GM06990 (cell line): ENCODE measurements at regions not wholly inside any gene's neighbourhood (a gene's known extent, or its start where the extent isn't known, plus 50 kb on each side); places are given as distances from the start of the nearest gene placed in this dataset.

ENCODE experiments used
- DNase-seq: peaks from one replicate; pipeline ENCODE4 v3.0.0-alpha.2; 2011; ENCODE audit not compliant: insufficient read length; ENCODE audit errors: extremely low read depth
- H3K27me3 ChIP-seq: replicated peaks from 2 replicates; pipeline ENCODE4 v1.6.0; 2011; ENCODE audit warnings: low read length; ENCODE audit not compliant: control insufficient read depth, insufficient read depth
- H3K36me3 ChIP-seq: 2 replicates; pipeline ENCODE4 v1.5.1; 2011; ENCODE audit warnings: low read length; ENCODE audit not compliant: control insufficient read depth, insufficient read depth
- H3K4me3 ChIP-seq: replicated peaks from 2 replicates; pipeline ENCODE4 v1.5.1; 2011; ENCODE audit warnings: low read depth, mild to moderate bottlenecking, control low read depth, low read length
- TF ChIP-seq, protein P1 (sequence below): IDR thresholded peaks from 2 replicates; pipeline ENCODE4 v1.5.1; 2011; ENCODE audit warnings: low read length, control low read depth, mild to moderate bottlenecking, inconsistent platforms; ENCODE audit not compliant: insufficient read depth, poor library complexity, severe bottlenecking

DNA sequence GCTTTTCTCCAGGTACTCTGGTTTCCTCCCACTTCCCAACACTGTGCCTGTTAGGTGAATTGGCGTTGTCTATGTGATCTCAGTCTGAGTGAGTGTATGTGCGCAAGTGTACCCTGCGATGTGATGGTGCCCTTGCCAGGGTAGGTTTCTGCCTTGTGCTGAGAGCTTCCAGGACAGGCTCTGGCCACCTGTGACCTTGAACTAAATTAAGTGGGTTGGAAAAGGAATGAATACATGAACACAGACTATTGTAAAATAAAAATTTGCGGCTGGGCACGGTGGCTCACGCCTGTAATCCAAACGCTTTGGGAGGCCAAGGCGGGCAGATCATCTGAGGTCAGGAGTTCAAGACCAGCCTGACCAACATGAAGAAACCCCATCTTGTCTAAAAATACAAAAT is 678.0 kb downstream of the DHX35 start:
- TF ChIP-seq, protein P1, sequence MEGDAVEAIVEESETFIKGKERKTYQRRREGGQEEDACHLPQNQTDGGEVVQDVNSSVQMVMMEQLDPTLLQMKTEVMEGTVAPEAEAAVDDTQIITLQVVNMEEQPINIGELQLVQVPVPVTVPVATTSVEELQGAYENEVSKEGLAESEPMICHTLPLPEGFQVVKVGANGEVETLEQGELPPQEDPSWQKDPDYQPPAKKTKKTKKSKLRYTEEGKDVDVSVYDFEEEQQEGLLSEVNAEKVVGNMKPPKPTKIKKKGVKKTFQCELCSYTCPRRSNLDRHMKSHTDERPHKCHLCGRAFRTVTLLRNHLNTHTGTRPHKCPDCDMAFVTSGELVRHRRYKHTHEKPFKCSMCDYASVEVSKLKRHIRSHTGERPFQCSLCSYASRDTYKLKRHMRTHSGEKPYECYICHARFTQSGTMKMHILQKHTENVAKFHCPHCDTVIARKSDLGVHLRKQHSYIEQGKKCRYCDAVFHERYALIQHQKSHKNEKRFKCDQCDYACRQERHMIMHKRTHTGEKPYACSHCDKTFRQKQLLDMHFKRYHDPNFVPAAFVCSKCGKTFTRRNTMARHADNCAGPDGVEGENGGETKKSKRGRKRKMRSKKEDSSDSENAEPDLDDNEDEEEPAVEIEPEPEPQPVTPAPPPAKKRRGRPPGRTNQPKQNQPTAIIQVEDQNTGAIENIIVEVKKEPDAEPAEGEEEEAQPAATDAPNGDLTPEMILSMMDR, result no peak
- DNase-seq, result no peak
- no peaks in the 10 kb centered on the region for H3K36me3 ChIP-seq
- H3K27me3 ChIP-seq, result no peaks in the 10 kb centered on the region
- H3K4me3 ChIP-seq, result no peak overlapping the region

DNA sequence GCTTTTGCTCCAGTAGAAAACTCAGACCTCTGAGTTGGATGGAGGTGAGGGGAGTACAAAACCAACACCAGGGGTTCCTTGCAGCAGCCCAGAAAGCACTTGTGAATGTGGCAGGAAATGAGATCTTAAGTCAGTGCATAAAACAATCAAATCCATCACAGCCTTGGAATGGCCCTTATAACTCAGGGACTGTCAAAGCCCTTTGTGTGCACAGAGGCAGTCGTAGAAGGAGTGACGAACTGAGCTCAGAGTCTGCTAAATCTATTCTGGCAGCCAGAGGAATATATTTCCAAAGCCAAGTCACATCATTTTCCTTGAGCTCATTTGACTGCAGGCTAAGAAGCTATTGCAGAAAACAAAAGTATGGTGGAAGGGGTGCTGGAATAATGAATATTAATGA is 676.6 kb downstream of the DHX35 start:
- no peaks in the 10 kb centered on the region for H3K27me3 ChIP-seq
- H3K36me3 ChIP-seq, result no peaks in the 10 kb centered on the region
- H3K4me3 ChIP-seq, result no peak overlapping the region
- DNase-seq, result no peak
- TF ChIP-seq, protein P1, result no peak

DNA sequence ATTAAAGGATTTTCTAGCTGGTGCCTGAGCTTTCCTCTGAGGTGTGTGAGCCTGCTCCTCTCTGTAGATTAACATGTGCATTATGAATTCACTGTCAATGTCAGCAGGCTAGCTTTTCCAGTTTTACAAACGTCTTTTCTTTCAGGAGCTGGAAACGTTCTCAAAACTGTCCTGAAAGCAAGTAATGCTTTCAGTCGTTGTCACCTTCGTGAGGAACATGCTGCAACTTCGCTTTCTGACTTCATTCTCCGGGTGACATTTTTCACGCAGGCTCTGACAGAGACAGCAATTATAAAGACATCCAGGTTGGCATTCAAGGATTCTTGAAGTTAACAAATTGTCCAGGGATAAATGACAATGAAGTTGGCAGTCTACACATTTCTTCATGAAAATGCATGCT is 671.5 kb downstream of the DHX35 start:
- H3K27me3 ChIP-seq, result no peaks in the 10 kb centered on the region
- H3K4me3 ChIP-seq, result no peak overlapping the region
- TF ChIP-seq, protein P1, result no peak
- no peak for DNase-seq
- H3K36me3 ChIP-seq, result no peaks in the 10 kb centered on the region

DNA sequence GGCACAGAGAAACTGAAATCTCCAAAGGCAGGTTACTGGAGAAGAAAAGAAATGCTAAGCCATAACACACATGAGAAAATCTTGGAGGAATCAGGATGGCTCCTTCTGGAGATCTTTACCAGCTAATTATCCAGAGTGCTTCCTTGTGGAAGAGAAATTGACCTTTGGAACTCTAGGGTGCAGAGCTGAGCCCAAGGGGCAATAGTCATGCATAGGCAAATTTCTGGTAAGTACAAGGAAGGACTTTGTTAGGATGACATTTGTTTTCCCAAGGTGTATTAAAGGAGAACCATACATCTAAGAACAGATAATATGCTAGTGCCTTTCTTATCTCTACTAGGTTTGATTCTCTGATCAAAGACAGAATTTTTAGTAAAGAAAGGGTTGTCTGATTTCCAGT is 670.6 kb downstream of the DHX35 start:
- DNase-seq, result no peak
- no peaks in the 10 kb centered on the region for H3K36me3 ChIP-seq
- TF ChIP-seq, protein P1, result no peak

DNA sequence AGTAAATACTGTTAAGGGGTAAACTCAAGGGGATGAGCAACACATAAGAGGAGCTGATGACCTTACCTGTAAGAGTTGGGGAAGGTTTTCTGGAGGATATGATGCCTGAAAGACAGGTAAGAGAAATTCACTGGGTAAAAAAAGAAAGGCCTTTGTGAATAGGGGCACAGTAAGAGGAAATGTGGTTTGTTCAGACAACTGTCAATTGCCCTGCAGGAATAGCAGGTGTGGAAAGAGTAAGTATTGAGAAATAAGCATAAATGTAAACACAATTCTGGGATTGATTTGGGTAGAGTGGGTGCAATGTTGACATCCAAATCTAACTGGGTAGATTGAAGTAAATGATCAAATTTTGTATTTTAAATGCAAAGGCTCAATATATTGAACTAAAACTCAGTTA is 670.0 kb downstream of the DHX35 start:
- DNase-seq, result no peak
- Histone ChIP-seq H3K27me3 (no peaks in the 10 kb centered on the region), H3K4me3 (no peak overlapping the region), H3K36me3 (no peaks in the 10 kb centered on the region)
- TF ChIP-seq, protein P1, result no peak

More for the DNA sequence above, 670.6 kb downstream of the DHX35 start:
- H3K4me3 ChIP-seq, result no peak overlapping the region
- H3K27me3 ChIP-seq, result no peaks in the 10 kb centered on the region

DNA sequence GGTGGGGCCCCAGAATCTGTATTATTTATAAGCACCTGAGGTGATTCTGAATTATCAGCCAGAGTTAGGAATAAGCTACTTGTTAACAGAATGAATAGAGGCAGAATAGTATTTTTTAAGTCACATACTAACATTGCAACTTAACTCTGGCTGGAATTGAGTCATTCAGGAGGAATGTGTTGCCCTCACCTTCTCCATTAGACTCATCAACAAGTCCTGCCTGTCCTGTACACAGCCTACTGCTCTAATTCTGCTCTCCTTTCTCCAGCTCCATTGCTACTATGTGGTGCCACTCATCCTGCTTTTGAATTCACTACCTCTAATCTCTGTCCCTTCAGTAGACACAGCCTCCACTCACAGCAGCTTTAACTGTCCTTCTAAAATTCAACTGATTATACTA is 669.4 kb downstream of the DHX35 start:
- TF ChIP-seq, protein P1, result no peak
- DNase-seq, result no peak
- H3K27me3 ChIP-seq, result no peaks in the 10 kb centered on the region
- H3K4me3 ChIP-seq, result no peak overlapping the region
- H3K36me3 ChIP-seq, result no peaks in the 10 kb centered on the region
